ENCODE measurements at regions not wholly inside any gene's neighbourhood (a gene's known extent, or its start where the extent isn't known, plus 50 kb on each side); places are given as distances from the start of the nearest gene placed in this dataset.

DNA sequence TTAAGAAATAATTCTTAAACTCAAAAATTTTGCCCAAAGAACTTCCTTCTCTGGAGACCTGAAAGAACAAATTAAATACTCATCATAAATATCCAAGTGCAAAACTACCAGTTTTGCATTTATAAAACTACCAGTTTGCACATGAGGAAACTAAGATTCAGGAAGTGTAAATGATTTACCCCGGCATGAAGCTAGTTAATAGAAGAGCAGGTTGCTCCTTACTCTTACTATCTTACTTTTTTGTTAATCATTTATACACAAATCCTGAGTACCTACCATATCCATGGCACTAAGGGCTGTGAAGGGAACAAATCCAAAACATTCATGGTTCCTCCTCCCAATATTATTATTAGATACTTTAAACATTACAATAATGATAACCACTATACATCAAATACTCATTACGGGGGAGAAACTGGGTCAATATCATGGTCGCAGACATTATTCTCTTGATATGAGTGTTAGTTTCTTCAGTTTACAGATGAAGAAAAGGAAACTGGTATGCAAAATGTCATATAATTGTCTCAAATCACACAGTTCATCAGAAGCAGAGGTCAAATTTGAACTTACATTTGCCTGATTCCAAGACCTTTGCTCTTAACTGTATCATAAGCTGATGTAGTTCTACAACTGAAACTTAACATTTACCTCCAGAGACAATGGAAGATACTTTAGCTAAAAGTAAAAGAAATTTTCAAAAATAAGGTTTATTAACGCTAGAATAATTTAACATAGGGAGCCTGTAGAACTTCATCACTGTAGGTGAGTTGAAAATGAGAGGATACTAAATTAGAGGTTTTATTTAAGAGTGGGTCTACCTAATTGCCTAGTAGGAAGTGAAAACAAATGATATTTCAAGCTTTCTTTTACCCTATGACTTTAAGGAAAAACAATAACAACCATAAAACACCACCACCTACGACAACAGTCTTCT, 74.5 kb downstream of the FAM76B start:
- no peak for TF ChIP-seq EP300 (IDR thresholded peaks at IDR 0.05)
- TF ChIP-seq POLR2AphosphoS5 (IDR thresholded peaks at IDR 0.05) = no peak
- TF ChIP-seq POLR2A (IDR thresholded peaks at IDR 0.05) = no peak
